A673 (cell line): ENCODE measurements at regions not wholly inside any gene's neighbourhood (a gene's known extent, or its start where the extent isn't known, plus 50 kb on each side); places are given as distances from the start of the nearest gene placed in this dataset.

Experiments
- EZH2 ChIP-seq: fragments of 200-600 bp; sonication (generic); IDR thresholded peaks from 2 replicates; pipeline ENCODE4 v1.6.1; 2017; ENCODE audit warnings: borderline replicate concordance, low read depth, mild to moderate bottlenecking, mixed read lengths, antibody characterized with exemption, low read length; ENCODE audit not compliant: poor library complexity, severe bottlenecking
- TF ChIP-seq, protein P1 (sequence below): fragments of 300-800, 200-600 bp; sonication (generic); conservative IDR thresholded peaks from 2 replicates; pipeline ENCODE4 v1.5.1; 2017; ENCODE audit warnings: low read depth, mild to moderate bottlenecking, antibody characterized with exemption, low read length, moderate library complexity, mixed read lengths

DNA sequence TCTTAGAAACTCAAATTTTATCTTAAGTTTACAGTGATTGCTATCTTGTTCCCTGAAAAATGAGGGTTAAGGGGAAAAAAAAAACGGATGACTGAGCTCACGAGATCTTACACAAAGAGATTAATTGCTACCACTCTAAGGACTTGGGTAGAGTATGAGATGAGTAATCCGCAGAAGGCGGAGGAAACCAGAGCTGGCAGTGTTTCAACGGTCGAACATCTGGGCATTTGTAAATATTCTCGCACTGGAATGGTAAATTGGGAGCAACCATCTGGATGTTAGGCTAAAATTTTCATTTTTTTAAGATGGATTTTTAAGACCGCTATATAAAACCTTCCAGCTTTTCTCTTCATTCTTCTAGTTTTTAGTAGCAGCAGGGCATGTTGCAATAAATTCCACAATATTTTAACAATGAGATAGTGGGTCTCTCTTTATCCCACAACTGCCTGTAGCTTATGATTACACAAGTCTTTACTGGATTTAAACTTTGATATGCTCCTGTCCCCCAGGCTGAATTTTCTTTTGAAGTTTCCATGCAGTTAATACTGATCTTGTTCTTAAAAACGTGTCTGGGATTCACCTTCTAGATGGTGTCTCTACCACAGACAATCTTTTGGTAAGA is 1324.1 kb downstream of the AACS start:
- TF ChIP-seq EZH2: no peak
- TF ChIP-seq, protein P1, sequence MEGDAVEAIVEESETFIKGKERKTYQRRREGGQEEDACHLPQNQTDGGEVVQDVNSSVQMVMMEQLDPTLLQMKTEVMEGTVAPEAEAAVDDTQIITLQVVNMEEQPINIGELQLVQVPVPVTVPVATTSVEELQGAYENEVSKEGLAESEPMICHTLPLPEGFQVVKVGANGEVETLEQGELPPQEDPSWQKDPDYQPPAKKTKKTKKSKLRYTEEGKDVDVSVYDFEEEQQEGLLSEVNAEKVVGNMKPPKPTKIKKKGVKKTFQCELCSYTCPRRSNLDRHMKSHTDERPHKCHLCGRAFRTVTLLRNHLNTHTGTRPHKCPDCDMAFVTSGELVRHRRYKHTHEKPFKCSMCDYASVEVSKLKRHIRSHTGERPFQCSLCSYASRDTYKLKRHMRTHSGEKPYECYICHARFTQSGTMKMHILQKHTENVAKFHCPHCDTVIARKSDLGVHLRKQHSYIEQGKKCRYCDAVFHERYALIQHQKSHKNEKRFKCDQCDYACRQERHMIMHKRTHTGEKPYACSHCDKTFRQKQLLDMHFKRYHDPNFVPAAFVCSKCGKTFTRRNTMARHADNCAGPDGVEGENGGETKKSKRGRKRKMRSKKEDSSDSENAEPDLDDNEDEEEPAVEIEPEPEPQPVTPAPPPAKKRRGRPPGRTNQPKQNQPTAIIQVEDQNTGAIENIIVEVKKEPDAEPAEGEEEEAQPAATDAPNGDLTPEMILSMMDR: no peak
